K562 (cell line): ENCODE measurements at regions not wholly inside any gene's neighbourhood (a gene's known extent, or its start where the extent isn't known, plus 50 kb on each side); places are given as distances from the start of the nearest gene placed in this dataset.

Source experiments
- ATAC-seq: fragments of 200-7000 bp; cut with Tn5 transposase; 3 replicates; pipeline ENCODE4 v1.9.1; 2020; ENCODE audit warnings: moderate library complexity
- BruUV-seq: library from RNA; stranded (reverse); fragments of 400-500 nt; replicated peaks from 2 replicates; lab custom pipeline; 2021; lab: Mats Ljungman, UMichigan
- CTCF ChIA-PET: fragments of 300-600 bp; formaldehyde crosslinking; extraction: SDS; loops from one replicate; lab custom pipeline; 2021; ENCODE audit warnings: low intra/inter-chr PET ratio; lab: Yijun Ruan, JAX
- POLR2A ChIA-PET: fragments of 300-600, 350-650 bp; sonication (Branson Sonifier 250); formaldehyde crosslinking; extraction: SDS; loops from one replicate; lab custom pipeline; 2021; ENCODE audit warnings: antibody characterized with exemption, inconsistent platforms; lab: Yijun Ruan, JAX
- DNase-seq, 4 experiments: peaks; one replicate each; pipeline versions ENCODE4 v3.0.0 to v3.0.0-alpha.2; 2011 to 2018; ENCODE audit warnings: low spot score in 3 of 4, mixed read lengths in 3 of 4; ENCODE audit errors: extremely low read depth in 1 of 4
- FAIRE-seq: peaks from 2 replicates; lab custom pipeline; 2011; peaks lifted over from hg19 to GRCh38; lab: Jason Lieb, UNC
- H2AFZ ChIP-seq: 2 replicates; pipeline ENCODE4 v1.6.0; 2011; ENCODE audit warnings: low read depth, low read length, control low read depth, inconsistent platforms
- H3K27ac ChIP-seq: fragments of 200-600 bp; 3 replicates; pipeline ENCODE4 v1.8.0; 2011; ENCODE audit warnings: low read depth, mild to moderate bottlenecking, control low read depth, inconsistent platforms, low read length, moderate library complexity, mixed read lengths; ENCODE audit errors: extremely low read depth
- H3K27me3 ChIP-seq, 2 experiments: fragments of 300-600 bp in 1 of 2; 2 replicates in 1 of 2; 3 replicates in 1 of 2; pipeline versions ENCODE4 v1.6.0 to v1.8.0; 2011; ENCODE audit warnings: inconsistent platforms in 2 of 2, low read length in 2 of 2, mild to moderate bottlenecking in 1 of 2, mixed read lengths in 1 of 2, moderate library complexity in 1 of 2; ENCODE audit not compliant: control insufficient read depth in 2 of 2, insufficient read depth in 2 of 2
- H3K36me3 ChIP-seq: fragments of 300-600 bp; 3 replicates; pipeline ENCODE4 v1.8.0; 2011; ENCODE audit warnings: mild to moderate bottlenecking, low read length, inconsistent platforms; ENCODE audit not compliant: control insufficient read depth, insufficient read depth
- H3K4me1 ChIP-seq, 2 experiments: fragments of 200-600 bp in 1 of 2; replicated peaks in 1 of 2; 2 replicates in 1 of 2; 3 replicates in 1 of 2; pipeline versions ENCODE4 v1.5.1 to v1.8.0; 2011; ENCODE audit warnings: inconsistent platforms in 2 of 2, low read length in 2 of 2, mild to moderate bottlenecking in 1 of 2, mixed read lengths in 1 of 2, moderate library complexity in 1 of 2; ENCODE audit not compliant: control insufficient read depth in 2 of 2, insufficient read depth in 2 of 2
- H3K4me2 ChIP-seq: 2 replicates; pipeline ENCODE4 v1.6.1; 2011; ENCODE audit warnings: low read length, control low read depth, inconsistent platforms, mixed read lengths; ENCODE audit not compliant: insufficient read depth
- H3K4me3 ChIP-seq: fragments of 200-600 bp; sonication (generic), shearing (Covaris generic); 2 replicates; pipeline ENCODE4 v1.5.1; 2016; ENCODE audit warnings: control low read depth, inconsistent platforms
- H3K79me2 ChIP-seq: fragments of 200-600 bp; 3 replicates; pipeline ENCODE4 v1.8.0; 2011; ENCODE audit warnings: low read length, inconsistent platforms; ENCODE audit not compliant: control insufficient read depth, insufficient read depth
- H3K9ac ChIP-seq, 2 experiments: 2 replicates each; pipeline versions ENCODE4 v1.6.0 to v1.6.1; 2011; ENCODE audit warnings: low read depth in 2 of 2, low read length in 2 of 2, control low read depth in 1 of 2, inconsistent platforms in 1 of 2, mild to moderate bottlenecking in 1 of 2, mixed read lengths in 1 of 2; ENCODE audit not compliant: insufficient read depth in 1 of 2
- H3K9me1 ChIP-seq: one replicate; pipeline ENCODE4 v1.6.0; 2011; ENCODE audit warnings: inconsistent platforms, mild to moderate bottlenecking, low read length, moderate library complexity; ENCODE audit not compliant: control insufficient read depth, insufficient read depth
- H3K9me3 ChIP-seq: replicated peaks from 2 replicates; pipeline ENCODE4 v1.5.1; 2011; ENCODE audit warnings: low read depth, low read length, inconsistent platforms; ENCODE audit not compliant: control insufficient read depth, insufficient read depth
- H4K20me1 ChIP-seq: replicated peaks from 2 replicates; pipeline ENCODE4 v1.6.1; 2011; ENCODE audit warnings: low read length, inconsistent platforms, mixed read lengths; ENCODE audit not compliant: control insufficient read depth, insufficient read depth
- ARID1B ChIP-seq: fragments of 450-650 bp; IDR thresholded peaks from 2 replicates; pipeline ENCODE4 v1.6.1; 2016; ENCODE audit warnings: antibody characterized with exemption, mild to moderate bottlenecking, inconsistent platforms
- ASH1L ChIP-seq: fragments of 450-650 bp; IDR thresholded peaks from 2 replicates; pipeline ENCODE4 v1.6.1; 2018; ENCODE audit warnings: borderline replicate concordance, mild to moderate bottlenecking, low read depth; ENCODE audit not compliant: partially characterized antibody
- CHD2 ChIP-seq: IDR thresholded peaks from 2 replicates; pipeline ENCODE4 v1.6.1; 2011; ENCODE audit warnings: low read depth, low read length
- EP400 ChIP-seq: fragments of 450-650 bp; IDR thresholded peaks from 2 replicates; pipeline ENCODE4 v1.6.1; 2017; ENCODE audit warnings: antibody characterized with exemption, mild to moderate bottlenecking, moderate library complexity
- HES1 ChIP-seq: fragments of 450-650 bp; IDR thresholded peaks from 2 replicates; pipeline ENCODE4 v1.6.1; 2016; ENCODE audit warnings: low read depth, mild to moderate bottlenecking, moderate library complexity
- HMGN3 ChIP-seq: IDR thresholded peaks from 2 replicates; pipeline ENCODE4 v1.6.1; 2011; ENCODE audit warnings: borderline replicate concordance, low read depth, mild to moderate bottlenecking, mixed read lengths, low read length; ENCODE audit not compliant: insufficient read length; ENCODE audit errors: extremely low read depth
- MBD1 ChIP-seq: fragments of 250-450 bp; sonication (Bioruptor Pico); IDR thresholded peaks from 2 replicates; pipeline ENCODE4 v1.8.0; 2022; ENCODE audit warnings: inconsistent platforms
- MECOM ChIP-seq: fragments of 250-450 bp; sonication (Bioruptor Pico); IDR thresholded peaks from 2 replicates; pipeline ENCODE4 v1.8.0; 2022; ENCODE audit warnings: inconsistent platforms
- NR1H2 ChIP-seq: sonication (generic); formaldehyde crosslinking; IDR thresholded peaks from 2 replicates; pipeline ENCODE4 v1.4.0; 2020; ENCODE audit warnings: mild to moderate bottlenecking, missing genetic modification reagents
- PRMT5 ChIP-seq: sonication (generic); formaldehyde crosslinking; IDR thresholded peaks from 2 replicates; pipeline ENCODE4 v1.5.0; 2020; ENCODE audit warnings: missing genetic modification reagents
- ZFP91 ChIP-seq: sonication (generic); formaldehyde crosslinking; IDR thresholded peaks from 2 replicates; pipeline ENCODE4 v1.8.0; 2022; ENCODE audit warnings: mild to moderate bottlenecking, missing genetic modification reagents
- ZNF124 ChIP-seq: sonication (generic); formaldehyde crosslinking; IDR thresholded peaks from 2 replicates; pipeline ENCODE4 v1.8.1; 2022; ENCODE audit warnings: missing genetic modification reagents
- ZNF239 ChIP-seq: fragments of 250-450 bp; sonication (Bioruptor Pico); IDR thresholded peaks from 2 replicates; pipeline ENCODE4 v1.4.0; 2020; ENCODE audit warnings: mild to moderate bottlenecking
- ZNF282 ChIP-seq: sonication (generic); formaldehyde crosslinking; IDR thresholded peaks from 2 replicates; pipeline ENCODE4 v1.8.1; 2023; ENCODE audit warnings: missing genetic modification reagents
- ZNF436 ChIP-seq: fragments of 250-450, 450-650 bp; sonication (Bioruptor Pico); formaldehyde crosslinking; IDR thresholded peaks from 2 replicates; pipeline ENCODE4 v1.7.0; 2020; ENCODE audit warnings: mild to moderate bottlenecking
- ZNF445 ChIP-seq: fragments of 250-450 bp; sonication (Bioruptor Pico); IDR thresholded peaks from 2 replicates; pipeline ENCODE4 v1.4.0; 2020; ENCODE audit warnings: low read depth, mild to moderate bottlenecking, moderate library complexity
- ZNF592 ChIP-seq: fragments of 450-650 bp; IDR thresholded peaks from 2 replicates; pipeline ENCODE4 v1.6.1; 2017; ENCODE audit warnings: antibody characterized with exemption, mild to moderate bottlenecking
- WGBS: fragments of 100-300 bp; shearing (Covaris generic); methylation state at CpG from one replicate; pipeline ENCODE4 v1.1.6; 2016; ENCODE audit warnings: low coverage, mixed read lengths; ENCODE audit not compliant: insufficient coverage; ENCODE audit errors: missing lambda C conversion rate; 5-methylcytosine and 5-hydroxymethylcytosine counted together
- in situ Hi-C: fragments of 300-500 bp; cut with MboI; formaldehyde crosslinking; loops from 4 replicates; pipeline ENCODE4 v1.15.0; 2018; ENCODE audit warnings: inconsistent platforms, mixed read lengths
- intact Hi-C: fragments of 100-400 bp; cut with micrococcal nuclease; formaldehyde crosslinking; loops from 2 replicates; pipeline ENCODE4 v1.14.2; 2022

- in situ Hi-C loops: no loop called here
- Histone ChIP-seq H2AFZ (no peak overlapping the region), H4K20me1 (no peaks in the 10 kb centered on the region), H3K4me3 (no peak overlapping the region), H3K27ac (no peak overlapping the region), H3K79me2 (no peaks in the 10 kb centered on the region), H3K36me3 (no peaks in the 10 kb centered on the region), H3K4me1 (no peaks in the 10 kb centered on the region), H3K27me3 (no peaks in the 10 kb centered on the region), H3K9ac (no peak overlapping the region), H3K4me2 (no peak overlapping the region), H3K9me1 (no peaks in the 10 kb centered on the region), H3K9me3 (no peaks in the 10 kb centered on the region)
- intact Hi-C loops: no loop called here
- POLR2A ChIA-PET: interaction anchor here (0.6 to 1.1 kb wide), 3 partner anchors 13 to 141 kb away, joined by 3 read pairs; no protein-coding TSS in a partner anchor
- no peak for DNase-seq
- no peak for FAIRE-seq
- no TSS peak for BruUV-seq
- CTCF ChIA-PET: no interaction called here
- no peak for ATAC-seq
- 27% methylated on average over 5 of the region's 5 CpGs for WGBS
- TF ChIP-seq MECOM (CRISPR knock-in tag) (no peak), ZNF445 (no peak), ZNF282 (CRISPR knock-in tag) (no peak), ZNF124 (CRISPR knock-in tag) (no peak), ARID1B (no peak), HMGN3 (no peak), ZNF592 (no peak), ZNF239 (CRISPR knock-in tag) (no peak), EP400 (no peak), ZFP91 (CRISPR knock-in tag) (no peak), ASH1L (no peak), ZNF436 (CRISPR knock-in tag) (no peak), PRMT5 (no peak), CHD2 (no peak), NR1H2 (CRISPR knock-in tag) (no peak), HES1 (no peak), MBD1 (CRISPR knock-in tag) (no peak)
Measured at GRCh38 chr15:92788196-92788595, 111.9 kb upstream of the CHD2 start.
